GF-D8 (cell line): ENCODE measurements at regions not wholly inside any gene's neighbourhood (a gene's known extent, or its start where the extent isn't known, plus 50 kb on each side); places are given as distances from the start of the nearest gene placed in this dataset.
"Not testable (repeated sequence)": the region's sequence is repeated elsewhere in the genome, so short reads cannot be mapped to it uniquely, and the experiment has no call there.

ENCODE experiments used
- DNase-seq: peaks from one replicate; lab custom pipeline; 2025; lab: John Stamatoyannopoulos, UW

DNA sequence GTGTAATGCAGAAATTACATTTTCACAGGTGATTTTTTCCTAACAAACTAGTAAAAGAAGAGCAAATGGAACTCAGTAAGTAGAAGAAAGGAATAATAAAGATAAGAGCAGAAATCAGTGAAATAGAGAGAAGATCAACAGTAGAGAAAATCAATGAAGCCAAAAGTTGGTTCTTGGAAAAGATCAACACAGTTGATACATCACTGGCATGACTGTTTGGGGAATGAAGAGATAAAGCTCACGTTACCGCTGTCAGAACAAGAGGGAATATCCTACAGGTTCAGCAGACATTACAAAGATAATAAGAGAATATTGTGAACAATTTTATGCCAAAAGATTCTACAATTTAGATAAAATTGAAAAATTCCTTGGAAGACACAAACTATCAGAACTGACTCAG, 146.4 kb downstream of the ACTR3B start:
- DNase-seq, result no peak

DNA sequence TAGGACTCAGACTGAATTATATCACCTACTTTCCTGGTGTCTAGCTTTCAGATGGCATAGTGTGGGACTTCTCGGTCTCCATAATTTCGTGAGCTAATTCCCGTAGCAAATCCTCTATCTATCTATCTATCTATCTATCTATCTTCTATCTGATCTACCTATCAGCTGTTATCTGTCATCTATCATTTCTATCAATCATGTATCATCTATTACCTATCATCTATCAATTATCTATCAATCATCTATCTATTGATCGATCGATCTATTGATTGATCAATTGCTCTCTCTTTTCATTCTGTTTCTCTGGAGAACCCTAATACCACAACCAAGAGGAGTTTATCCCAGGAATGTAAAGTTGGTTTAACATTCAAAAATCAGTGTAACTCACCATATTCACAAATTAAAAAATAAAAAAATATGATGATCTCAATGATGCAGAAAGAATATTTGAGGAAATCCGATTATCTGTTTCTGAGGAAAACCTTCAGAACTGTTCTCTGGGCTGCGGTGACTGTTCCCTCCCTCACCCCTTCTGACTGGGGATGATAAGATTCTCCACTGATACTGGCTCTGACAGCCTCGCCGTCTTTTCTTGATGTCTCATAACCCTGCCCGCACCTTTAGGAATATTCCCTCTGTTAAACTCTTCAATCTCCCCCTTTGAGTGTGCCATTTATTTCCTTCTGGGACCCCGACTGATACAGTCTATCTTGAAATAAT, 147.7 kb downstream of the ACTR3B start:
- no peak for DNase-seq

DNA sequence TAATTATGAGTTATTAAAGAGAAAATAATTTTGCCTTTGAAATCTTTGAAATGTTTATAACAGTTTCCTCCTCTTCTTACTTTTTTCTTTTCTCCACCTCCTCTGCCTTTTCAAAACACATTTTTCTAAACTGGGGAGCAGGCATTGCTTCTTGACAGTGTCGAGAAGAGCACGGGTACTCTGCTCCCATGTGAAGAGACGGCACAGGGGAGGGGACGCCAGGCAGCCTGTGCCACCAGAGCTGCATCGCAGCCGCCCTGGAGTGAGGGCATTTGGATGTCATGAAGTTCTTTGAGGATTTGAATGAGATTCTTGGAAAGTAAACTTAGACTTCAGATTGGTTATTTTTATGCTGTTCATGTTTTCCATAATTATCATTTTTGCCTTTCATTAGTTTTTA, 149.7 kb downstream of the ACTR3B start:
- no peak for DNase-seq

DNA sequence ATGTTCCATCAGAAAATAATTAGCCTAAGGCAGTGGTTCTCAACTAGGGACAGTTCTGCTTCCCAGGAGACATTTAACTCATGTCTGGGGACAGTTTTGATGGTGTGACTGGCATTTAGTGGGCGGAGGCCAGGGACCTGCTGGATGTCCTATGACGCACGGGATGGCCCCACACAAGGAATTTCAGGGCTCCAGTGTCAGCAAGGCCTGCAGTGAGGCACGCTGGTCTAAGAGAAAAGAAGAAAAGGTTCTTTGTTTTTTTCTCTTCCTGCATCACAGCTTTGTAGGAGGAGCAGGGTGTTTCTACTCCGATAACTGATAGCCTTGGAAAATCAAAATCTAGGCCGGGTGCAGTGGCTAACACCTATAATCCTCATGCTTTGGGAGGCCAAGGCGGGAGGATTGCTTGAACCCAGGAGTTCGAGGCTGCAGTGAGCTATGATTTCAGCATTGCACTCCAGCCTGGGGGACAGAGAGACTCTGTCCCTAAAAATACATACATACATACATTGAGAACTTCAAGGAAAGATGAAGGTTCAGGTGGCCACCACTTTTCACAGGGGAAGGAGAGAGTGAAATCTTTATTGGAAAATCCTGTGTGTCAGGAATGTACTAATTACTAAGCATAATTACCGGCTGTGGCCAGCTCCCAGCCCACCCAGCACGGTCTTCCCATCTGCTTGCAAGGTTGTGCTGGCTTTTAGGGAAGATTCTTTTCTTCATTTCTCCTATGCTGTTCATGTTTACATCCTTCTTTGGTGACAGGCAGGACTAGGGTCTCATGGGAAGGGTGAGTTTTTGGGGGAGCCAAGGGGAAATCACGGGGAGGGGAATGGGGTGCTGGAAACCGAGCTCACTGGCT, 150.4 kb downstream of the ACTR3B start:
- DNase-seq, result no peak

DNA sequence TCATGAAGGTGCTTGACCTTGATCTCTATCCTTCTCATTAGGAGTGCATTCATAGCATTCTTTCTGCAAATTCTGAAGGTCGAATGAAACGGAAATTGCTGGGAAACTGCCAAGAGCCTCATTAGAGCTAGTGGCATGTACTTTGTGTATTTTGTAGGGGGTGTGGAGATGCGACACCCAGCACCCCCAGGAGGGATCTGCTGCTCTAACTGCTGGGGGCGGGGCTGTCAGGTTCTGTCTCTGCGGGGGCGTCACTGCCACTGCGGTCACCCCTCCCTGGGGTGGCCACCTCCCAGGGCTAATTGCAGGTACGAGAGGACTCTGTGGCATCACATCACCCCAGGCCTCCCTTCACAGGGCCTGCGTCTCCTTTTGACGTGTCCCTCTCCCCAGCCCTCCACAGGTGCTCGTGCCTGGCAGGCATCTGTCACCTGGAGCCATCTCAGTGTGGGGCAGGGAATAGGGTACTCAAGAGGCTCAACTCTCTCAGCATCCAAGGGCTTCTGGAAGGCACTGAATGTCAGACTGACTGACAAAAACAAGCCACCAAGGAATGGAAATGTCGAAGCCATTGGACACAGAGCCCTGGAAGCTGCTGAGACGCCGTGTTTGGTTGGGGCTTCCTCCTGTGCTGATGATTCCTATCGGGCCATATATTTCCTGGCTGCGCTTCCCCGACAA, 151.1 kb downstream of the ACTR3B start:
- DNase-seq, result no peak

DNA sequence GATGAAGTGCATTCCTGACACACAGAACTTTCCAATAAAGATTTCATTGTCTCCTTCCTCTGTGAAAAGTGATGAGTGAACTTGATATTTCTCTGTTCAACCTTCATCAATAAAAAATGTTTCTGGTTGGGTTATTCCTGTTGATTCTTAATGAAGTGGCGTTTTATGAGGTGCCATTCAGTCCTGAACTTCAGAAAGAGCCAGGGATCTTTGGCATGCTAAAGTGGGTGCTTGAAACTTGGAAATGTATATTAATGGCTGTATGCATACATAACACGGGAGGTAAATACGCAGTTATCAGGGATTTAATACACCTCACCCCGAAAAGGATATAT, 151.6 kb downstream of the ACTR3B start:
- DNase-seq, result no peak

DNA sequence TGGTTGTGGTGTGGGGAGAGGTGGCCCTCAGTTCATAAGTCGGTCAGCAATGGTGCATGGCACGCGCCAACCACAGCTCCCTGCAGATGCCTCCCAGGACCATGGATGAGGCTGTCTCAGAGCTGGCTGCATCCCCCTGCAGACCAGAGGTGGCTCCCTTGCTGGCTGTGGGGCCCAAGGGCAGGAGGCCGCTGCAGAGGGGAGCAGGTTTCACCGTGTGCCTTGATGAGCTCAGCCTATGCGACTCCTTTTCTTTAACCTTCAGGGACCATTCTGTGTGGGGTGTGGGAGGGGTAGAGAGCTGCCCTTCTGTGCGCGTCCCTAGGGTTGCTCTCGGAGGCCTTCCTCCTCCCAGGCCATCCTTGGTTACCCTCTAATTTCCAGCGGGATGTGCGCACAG, 152.4 kb downstream of the ACTR3B start:
- no peak for DNase-seq

DNA sequence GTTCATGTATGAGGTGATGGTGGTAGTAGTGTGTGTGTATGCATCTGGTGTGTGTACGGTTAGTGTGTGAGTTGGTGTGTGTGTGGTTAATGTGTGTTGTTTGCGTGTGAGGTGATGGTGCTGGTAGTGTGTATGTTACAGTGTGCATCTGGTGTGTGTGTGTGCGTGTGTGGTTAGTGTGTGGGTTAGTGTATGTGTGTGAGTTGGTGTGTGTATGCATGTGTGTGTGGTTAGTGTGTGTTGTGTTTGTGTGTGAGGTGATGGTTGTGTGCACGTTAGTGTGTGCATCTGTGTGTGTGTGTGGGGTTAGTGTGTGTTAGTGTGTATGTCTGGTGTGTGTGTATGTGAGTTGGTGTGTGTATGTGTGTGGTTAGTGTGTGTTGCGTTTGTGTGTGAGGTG, 153.0 kb downstream of the ACTR3B start:
- DNase-seq, result no peak

DNA sequence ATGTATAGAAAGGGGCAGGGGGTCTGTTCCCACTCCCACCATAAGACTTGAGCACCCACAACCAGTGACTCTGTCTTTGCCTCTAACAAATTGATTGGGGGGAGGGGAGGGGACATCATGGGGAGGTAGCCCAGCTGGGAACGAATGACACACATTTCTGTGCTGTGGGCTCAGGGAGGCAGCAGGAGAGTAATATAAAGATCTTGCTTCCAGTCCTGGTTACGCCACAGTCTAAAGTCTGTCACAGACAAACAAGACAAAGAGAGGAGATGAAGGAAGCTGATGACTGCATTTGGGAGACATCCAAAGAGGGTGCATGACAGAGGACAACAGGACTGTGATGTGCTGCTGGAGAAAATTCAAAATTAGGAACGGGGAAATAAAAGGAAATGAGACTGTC, 153.9 kb downstream of the ACTR3B start:
- no peak for DNase-seq

DNA sequence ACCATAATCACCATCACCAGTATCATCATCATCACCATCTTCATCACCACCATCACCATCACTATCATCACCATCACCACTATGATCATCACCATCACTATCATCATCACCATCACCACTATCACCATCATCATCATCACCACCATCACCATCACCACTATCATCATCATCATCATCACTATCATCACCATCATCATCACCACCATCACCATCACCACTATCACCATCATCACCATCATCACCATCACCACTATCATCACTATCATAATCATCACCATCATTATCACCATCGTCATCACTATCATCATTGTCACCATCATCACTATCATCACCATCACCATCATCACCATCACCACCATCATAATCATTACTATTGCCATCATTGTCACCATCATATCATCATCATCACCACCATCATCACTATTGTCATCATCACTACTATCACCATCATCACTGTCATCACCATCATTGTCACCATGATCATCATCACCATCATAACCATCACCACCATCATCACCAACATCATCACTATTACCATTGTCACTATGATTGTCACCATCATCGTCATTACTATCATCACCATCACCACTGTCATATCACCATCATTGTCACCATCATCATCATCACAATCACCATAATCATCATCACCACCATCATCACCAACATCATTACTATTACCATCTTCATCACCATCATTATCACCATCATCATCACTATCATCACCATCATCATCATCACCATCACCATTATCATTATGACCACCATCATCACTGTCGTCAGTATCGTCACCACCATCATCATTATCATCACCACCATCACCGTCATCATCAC, 154.7 kb downstream of the ACTR3B start:
- DNase-seq, result no peak

DNA sequence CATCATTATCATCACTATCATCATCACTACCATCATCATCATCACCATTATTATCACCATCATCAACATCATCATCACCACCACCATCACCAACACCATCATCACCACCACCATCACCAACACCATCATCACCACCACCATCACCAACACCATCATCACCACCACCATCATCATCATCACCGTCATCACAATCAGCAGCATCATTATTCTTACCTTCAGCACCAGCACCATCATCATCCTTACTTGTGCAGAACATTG, 155.2 kb downstream of the ACTR3B start:
- not testable (repeated sequence) for DNase-seq

DNA sequence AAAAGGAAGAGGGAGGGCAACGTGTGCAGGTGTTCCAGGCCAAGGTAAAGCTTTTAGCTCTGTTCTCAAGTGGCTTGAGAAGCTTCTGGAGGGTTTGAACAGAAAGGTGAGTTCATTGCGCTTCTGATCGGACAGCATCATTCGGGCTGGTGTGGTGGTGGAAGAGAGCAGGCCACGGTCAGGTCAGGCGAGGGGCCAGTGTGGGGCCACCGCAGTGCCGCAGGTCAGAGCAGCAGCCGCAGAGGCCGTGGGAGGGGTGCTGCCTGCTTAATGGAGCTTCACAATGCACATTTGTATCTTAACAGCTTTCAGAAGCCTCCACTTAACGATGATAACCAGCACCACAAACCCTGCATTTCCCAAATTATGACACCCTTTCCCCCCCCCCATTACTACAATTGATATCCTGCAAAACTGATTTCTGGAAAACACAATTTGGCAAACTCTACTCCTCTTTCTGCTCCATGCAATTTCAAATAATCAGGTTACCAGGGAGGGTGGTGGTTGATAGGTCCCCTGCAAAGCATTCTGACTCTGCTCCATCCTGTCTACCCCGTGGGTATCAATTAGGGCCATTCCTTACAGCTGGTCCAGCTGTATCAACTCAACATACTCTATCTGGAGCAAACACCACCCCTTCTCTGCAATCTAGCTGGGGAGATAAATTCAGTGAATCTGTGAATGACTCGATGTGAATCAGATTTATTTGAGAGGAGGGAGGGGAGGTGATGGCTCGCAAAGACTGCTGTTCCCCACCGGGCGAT, 162.9 kb downstream of the ACTR3B start:
- DNase-seq, result no peak

DNA sequence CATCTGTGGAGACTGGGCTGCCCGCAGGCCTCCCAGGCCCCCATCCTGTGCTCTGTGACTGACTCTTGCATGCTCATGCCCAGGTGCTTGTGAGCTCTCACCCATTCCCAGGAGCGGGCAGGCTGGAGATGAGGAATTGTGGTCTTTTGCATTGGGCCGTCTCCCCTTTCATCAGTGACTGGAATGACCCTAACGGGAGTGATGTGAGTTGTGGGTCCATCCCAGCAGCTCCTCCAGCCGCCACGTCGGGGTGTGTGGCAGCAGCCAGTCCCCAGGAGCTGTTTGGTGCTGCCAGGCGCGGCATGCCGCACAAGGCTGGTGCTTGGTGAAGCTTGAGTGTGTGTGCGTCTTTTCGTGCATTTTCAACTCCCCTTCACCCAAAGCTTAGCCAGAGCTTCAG, 164.2 kb downstream of the ACTR3B start:
- no peak for DNase-seq

DNA sequence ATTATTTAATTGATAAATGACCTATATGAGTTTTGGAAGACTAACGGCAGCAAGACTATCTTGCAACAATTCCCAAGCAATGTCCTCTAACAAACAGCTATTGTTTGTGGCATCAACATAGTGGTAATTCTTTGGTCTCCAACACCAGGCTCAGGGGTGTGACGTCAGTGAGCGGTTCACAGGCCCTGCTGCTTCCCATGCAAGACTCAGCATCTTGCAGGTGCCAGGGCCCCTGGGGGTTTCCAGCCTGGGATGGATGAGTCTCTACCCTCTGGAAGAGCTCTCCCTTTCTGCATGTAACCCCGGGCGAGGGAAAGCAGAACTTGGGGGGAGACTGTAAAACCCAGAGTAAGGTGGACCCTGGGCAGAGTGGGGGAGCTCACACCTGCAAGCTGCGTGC, 164.7 kb downstream of the ACTR3B start:
- no peak for DNase-seq

DNA sequence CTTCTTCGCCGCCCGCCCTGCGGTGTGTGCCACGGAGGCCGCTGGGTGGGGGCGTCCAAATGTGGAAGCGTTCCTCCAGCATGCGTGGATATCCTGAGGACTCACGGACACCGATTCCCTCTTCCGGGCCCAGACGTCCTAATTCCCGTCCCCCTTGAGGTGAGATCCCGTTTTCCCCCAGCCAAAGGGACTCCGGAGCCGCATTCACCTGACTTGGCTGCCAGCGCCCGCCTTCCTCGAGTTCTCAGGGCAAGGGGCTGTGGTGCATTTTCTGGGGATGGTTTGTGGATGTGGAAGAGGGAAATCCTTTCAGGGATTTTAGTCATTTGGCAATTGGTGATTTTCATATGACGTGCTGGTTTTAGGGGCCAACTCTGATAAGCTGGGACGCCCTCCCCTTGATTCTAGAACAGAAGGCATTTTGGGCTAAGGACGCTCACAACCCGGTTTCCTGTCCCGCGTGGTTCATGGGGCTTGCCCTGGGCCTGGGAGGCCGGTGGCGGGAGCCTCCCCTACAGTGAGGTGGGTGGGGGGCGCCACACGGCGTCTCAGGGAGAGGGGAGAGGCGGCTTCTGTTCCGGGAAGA, 165.4 kb downstream of the ACTR3B start:
- no peak for DNase-seq

DNA sequence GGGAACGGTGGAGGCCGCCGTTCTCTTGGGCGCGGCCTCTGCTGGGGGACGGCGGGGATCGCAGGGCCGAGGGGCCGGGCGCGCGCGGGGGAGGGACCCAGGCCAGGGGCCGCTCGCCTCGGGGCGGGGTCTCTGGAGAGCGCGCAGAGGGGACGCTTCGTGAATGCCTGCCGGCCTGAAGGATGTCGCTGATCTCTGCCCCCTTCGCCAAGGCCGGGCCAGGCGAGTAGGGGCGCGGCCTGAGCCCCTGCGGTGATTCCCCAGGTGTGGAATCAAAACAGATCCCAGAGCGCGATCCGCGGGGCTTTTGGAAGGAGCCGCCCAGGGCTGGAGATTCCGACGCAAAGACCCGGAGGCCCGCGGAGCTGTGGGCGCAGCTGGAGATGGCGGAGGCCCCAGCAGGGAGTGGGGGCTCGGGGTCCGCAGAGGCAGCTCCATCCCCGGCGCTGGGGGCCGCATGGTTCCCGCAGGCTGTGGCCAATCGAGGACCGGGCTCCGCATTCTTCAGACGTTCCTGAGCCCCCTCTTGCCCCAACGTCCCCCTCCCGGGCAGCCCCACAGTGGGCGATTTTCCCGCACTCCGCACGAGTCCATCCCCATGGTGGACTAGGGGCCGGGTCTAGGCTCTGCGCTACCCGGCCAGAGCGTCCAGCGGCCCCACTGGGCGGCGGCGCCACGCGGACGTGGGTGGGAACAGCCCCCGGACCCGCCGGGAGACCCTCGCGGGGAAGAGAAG, 166.0 kb downstream of the ACTR3B start:
- DNase-seq, result no peak

DNA sequence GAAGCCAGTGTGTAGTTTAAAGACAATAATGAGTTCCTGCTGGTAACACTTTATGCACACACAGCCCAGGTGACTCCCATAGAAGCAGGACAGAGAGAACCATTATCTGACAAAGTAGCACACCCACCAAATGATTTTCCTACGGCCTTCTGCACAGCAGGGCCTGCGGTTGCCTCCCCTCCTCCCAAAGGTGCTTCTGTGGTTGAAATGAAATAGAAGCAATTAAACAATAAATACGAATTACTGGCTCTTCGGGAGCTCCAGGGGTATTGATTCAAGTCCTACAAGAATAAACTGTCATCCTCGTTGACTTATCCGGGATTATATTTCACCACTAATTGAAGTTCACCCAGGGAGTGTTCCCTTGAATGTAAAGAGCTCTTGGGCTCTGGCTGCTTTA, 172.1 kb downstream of the ACTR3B start:
- no peak for DNase-seq

DNA sequence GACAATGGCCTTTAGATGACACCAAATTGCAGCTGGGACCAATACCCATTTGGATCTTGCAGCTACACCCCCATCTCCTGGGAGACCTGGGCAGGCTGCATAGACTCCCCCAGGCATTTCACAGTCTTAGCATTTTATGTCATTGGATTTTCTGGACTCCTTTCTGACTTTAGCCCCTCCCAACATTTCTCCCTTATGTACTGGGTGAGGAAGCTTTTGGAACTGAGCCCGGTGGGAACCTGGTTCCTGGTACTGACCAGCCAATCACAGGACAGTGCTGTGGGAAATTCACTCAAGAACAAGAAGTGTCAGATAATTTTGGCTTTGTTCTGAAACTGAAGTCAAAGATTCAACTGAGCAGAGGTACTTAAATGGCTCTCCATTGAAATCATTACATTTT, 177.7 kb downstream of the ACTR3B start:
- no peak for DNase-seq

DNA sequence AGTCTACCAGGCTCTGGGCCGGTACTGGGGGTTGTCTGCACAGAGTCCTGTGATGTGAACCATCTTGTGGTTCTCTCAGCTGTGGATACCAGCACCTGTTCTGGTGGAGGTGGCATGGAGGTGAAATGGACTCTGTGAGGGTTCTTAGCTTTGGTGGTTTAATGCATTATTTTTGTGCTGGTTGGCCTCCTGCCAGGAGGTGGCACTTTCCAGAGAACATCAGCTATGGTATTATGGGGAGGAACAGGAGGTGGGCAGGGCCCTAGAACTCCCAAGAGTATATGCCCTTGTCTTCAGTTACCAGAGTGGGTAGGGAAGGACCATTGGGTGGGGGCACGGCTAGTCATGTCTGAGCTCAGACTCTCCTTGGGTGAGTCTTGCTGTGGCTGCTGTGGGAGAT, 187.1 kb downstream of the ACTR3B start:
- not testable (repeated sequence) for DNase-seq

DNA sequence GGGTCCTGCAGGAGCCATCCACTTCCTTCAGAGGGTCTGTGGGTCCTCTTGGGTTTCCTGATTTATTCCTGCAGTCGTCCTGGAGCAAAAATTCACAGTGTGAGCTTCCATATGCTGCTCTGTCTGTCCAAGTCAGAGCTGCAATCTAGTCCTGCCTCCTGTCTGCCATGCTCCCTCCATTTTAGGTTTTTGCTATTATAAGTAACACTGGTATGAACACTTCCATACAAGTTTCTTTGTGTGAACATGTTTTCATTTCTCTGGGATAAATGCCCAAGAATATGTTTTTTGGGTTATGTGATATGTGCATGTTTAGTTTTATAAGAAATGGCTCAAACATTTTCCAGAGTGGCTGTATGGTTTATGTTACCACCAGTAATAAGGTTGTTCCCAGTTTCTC, 188.1 kb downstream of the ACTR3B start:
- no peak for DNase-seq

DNA sequence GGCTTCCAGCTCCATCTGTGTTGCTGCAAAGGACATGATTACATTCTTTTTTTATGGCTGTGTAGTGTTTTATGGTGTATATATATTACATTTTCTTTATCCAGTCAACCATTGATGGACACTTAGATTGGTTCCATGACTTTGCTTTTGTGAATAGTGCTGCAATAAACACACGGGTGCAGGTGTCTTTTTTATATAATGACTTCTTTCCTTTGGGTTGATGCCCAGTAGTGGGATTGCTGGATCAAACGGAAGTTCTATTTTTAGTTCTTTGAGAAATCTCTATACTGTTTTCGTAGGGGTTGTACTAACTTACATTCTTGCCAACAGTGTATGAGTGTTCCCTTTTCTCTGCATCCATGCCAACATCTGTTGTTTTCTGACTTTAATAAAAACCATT, 189.7 kb downstream of the ACTR3B start:
- DNase-seq, result no peak
